DND-41 (cell line): ENCODE measurements at regions not wholly inside any gene's neighbourhood (a gene's known extent, or its start where the extent isn't known, plus 50 kb on each side); places are given as distances from the start of the nearest gene placed in this dataset.

Experiments used
- EZH2 ChIP-seq: IDR thresholded peaks from 3 replicates; pipeline ENCODE4 v1.6.1; 2012; ENCODE audit warnings: borderline replicate concordance, low read depth, mild to moderate bottlenecking, moderate library complexity, low read length, inconsistent platforms; ENCODE audit not compliant: severe bottlenecking
- TF ChIP-seq, protein P1 (sequence below): IDR thresholded peaks from 2 replicates; pipeline ENCODE4 v1.5.1; 2012; ENCODE audit warnings: borderline replicate concordance, low read length, moderate library complexity, mild to moderate bottlenecking; ENCODE audit not compliant: poor library complexity, severe bottlenecking; ENCODE audit errors: extremely low read depth

DNA sequence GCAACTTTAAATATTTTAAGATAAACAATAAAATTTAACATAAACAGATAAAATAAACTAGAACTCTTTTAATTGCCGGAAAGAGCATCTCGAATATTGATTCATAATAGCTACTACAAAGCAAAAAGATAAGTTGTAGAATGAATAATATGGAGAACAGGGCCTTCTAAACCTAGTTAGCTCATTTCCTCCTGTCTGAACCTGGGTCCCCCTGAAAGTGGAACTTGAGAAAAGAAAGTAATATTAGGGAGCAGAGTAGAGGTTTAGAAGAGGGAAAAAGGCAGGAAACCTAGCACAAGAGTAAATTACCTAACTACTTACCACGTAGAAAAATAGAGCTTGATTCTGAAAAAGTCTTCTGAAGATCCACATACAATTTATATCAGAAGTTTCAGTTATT is 80.7 kb upstream of the NETO1 start:
- TF ChIP-seq, protein P1, sequence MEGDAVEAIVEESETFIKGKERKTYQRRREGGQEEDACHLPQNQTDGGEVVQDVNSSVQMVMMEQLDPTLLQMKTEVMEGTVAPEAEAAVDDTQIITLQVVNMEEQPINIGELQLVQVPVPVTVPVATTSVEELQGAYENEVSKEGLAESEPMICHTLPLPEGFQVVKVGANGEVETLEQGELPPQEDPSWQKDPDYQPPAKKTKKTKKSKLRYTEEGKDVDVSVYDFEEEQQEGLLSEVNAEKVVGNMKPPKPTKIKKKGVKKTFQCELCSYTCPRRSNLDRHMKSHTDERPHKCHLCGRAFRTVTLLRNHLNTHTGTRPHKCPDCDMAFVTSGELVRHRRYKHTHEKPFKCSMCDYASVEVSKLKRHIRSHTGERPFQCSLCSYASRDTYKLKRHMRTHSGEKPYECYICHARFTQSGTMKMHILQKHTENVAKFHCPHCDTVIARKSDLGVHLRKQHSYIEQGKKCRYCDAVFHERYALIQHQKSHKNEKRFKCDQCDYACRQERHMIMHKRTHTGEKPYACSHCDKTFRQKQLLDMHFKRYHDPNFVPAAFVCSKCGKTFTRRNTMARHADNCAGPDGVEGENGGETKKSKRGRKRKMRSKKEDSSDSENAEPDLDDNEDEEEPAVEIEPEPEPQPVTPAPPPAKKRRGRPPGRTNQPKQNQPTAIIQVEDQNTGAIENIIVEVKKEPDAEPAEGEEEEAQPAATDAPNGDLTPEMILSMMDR, result no peak
- no peak for TF ChIP-seq EZH2
